Neural crest cell (in vitro differentiated cells): ENCODE measurements at regions not wholly inside any gene's neighbourhood (a gene's known extent, or its start where the extent isn't known, plus 50 kb on each side); places are given as distances from the start of the nearest gene placed in this dataset.
A peak's percentile ranks its signal among the peaks of the same experiment; 100 is the strongest.
"Not testable (repeated sequence)": the region's sequence is repeated elsewhere in the genome, so short reads cannot be mapped to it uniquely, and the experiment has no call there.

ENCODE experiments used
- DNase-seq: peaks from one replicate; pipeline ENCODE4 v3.0.0; 2021; ENCODE audit warnings: low read depth, mixed read lengths, low spot score
- H3K27ac Mint-ChIP-seq: one replicate; pipeline ENCODE4 v1.8.0; 2021; ENCODE audit warnings: mild to moderate bottlenecking, mixed read lengths; ENCODE audit not compliant: unreplicated experiment
- H3K27me3 Mint-ChIP-seq: 2 replicates; pipeline ENCODE4 v1.8.0; 2021; ENCODE audit warnings: low read depth, mild to moderate bottlenecking, mixed read lengths
- H3K36me3 Mint-ChIP-seq: 2 replicates; pipeline ENCODE4 v1.8.0; 2021; ENCODE audit warnings: low read depth, mild to moderate bottlenecking, mixed read lengths
- H3K4me1 Mint-ChIP-seq: 2 replicates; pipeline ENCODE4 v1.8.0; 2021; ENCODE audit warnings: mixed read lengths
- H3K4me3 Mint-ChIP-seq: one replicate; pipeline ENCODE4 v1.8.0; 2021; ENCODE audit warnings: mild to moderate bottlenecking, mixed read lengths
- H3K9me3 Mint-ChIP-seq: 2 replicates; pipeline ENCODE4 v1.8.0; 2021; ENCODE audit warnings: mixed read lengths
- TF ChIP-seq, protein P1 (sequence below): fragments of 200-600 bp; sonication (generic); conservative IDR thresholded peaks from 2 replicates; pipeline ENCODE4 v1.5.0; 2021; ENCODE audit warnings: antibody characterized with exemption, mild to moderate bottlenecking

GRCh38 chrX:6961286-6962005, 186.1 kb upstream of the STS start:
- no peak overlapping the region for H3K27ac Mint-ChIP-seq

DNA sequence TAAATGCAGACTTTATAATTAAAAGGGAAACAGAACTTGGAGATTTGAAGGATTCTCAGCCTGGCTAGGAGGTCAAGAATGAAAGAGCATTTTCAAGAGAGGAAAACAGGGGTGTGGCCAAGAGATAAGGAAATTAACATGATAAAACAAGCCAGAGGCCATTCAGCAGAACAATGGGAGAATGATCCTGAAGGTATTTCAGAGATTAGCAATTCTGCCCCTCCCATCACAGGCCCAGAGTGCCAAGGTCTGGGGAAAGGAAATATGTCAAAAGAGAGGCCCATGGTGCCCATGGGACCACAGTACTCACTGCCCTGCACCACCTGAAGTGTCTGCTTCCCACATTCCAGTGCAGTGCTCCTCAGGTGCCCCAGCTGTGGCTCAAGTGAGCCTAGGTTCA, 188.5 kb upstream of the STS start:
- peaks cover 10% of the 10 kb centered on the region for H3K9me3 Mint-ChIP-seq
- TF ChIP-seq, protein P1, sequence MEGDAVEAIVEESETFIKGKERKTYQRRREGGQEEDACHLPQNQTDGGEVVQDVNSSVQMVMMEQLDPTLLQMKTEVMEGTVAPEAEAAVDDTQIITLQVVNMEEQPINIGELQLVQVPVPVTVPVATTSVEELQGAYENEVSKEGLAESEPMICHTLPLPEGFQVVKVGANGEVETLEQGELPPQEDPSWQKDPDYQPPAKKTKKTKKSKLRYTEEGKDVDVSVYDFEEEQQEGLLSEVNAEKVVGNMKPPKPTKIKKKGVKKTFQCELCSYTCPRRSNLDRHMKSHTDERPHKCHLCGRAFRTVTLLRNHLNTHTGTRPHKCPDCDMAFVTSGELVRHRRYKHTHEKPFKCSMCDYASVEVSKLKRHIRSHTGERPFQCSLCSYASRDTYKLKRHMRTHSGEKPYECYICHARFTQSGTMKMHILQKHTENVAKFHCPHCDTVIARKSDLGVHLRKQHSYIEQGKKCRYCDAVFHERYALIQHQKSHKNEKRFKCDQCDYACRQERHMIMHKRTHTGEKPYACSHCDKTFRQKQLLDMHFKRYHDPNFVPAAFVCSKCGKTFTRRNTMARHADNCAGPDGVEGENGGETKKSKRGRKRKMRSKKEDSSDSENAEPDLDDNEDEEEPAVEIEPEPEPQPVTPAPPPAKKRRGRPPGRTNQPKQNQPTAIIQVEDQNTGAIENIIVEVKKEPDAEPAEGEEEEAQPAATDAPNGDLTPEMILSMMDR = no peak
- H3K36me3 Mint-ChIP-seq = peaks cover 5% of the 10 kb centered on the region
- no peak overlapping the region for H3K4me3 Mint-ChIP-seq
- H3K27me3 Mint-ChIP-seq = no peaks in the 10 kb centered on the region
- DNase-seq = no peak
- peaks cover 4% of the 10 kb centered on the region for H3K4me1 Mint-ChIP-seq
- no peak overlapping the region for H3K27ac Mint-ChIP-seq

More at GRCh38 chrX:6961286-6962005, 186.1 kb upstream of the STS start:
- DNase-seq = no peak
- no peaks in the 10 kb centered on the region for H3K27me3 Mint-ChIP-seq
- TF ChIP-seq, protein P1 = no peak
- no peak overlapping the region for H3K4me3 Mint-ChIP-seq
- peaks cover 5% of the 10 kb centered on the region for H3K36me3 Mint-ChIP-seq
- peaks cover 10% of the 10 kb centered on the region for H3K9me3 Mint-ChIP-seq
- H3K4me1 Mint-ChIP-seq = peaks cover 4% of the 10 kb centered on the region

GRCh38 chrX:6954836-6955235, 192.7 kb upstream of the STS start:
- Mint-ChIP-seq H3K4me1 (peaks cover 4% of the 10 kb centered on the region), H3K27me3 (no peaks in the 10 kb centered on the region), H3K4me3 (no peak overlapping the region), H3K9me3 (peaks cover 11% of the 10 kb centered on the region), H3K36me3 (peaks cover 9% of the 10 kb centered on the region), H3K27ac (no peak overlapping the region)
- no peak for DNase-seq
- TF ChIP-seq, protein P1 = no peak

DNA sequence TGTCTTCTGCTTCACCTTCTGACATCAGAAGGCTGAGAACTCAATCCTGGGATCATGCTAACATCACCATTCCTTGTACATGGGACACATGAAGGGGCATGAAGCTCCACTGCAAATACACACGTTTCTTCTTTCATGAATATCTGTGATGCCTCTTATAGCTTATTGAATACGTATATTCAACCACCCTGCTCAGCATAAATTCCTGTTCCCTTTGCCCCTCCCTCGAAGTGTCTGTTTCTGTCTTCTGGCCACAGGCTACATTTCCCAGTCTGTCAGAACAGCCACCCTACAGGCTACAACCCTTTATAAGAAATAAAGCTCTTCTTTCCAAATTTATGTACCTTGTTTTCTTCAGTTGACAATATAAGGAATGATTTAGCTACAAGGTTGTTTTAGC, 201.3 kb upstream of the STS start:
- peaks cover 6% of the 10 kb centered on the region for H3K9me3 Mint-ChIP-seq
- TF ChIP-seq, protein P1 = no peak
- H3K4me3 Mint-ChIP-seq = no peak overlapping the region
- H3K4me1 Mint-ChIP-seq = no peaks in the 10 kb centered on the region
- H3K27ac Mint-ChIP-seq = no peak overlapping the region
- DNase-seq = no peak
- no peaks in the 10 kb centered on the region for H3K27me3 Mint-ChIP-seq
- peaks cover 5% of the 10 kb centered on the region for H3K36me3 Mint-ChIP-seq

DNA sequence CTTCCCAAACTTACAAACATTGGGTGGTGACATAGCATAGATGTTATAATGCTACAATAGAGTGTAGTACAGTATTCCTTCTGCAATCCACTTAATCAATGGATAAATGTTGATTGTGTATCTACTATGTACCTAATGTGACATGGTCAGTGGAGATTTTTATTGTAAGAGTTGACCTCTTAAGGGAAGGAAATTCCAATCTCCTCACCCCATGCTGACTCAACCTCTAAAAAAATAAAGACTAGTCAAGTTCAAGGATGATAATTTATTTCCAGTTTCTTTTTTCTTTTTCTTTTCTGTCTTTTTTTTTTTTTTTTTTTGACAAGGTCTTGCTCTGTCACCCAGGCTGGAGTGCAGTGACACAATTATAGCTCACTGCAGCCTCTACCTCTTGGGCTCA, 206.5 kb upstream of the STS start:
- H3K4me3 Mint-ChIP-seq = no peak overlapping the region
- TF ChIP-seq, protein P1 = no peak
- H3K4me1 Mint-ChIP-seq = no peaks in the 10 kb centered on the region
- no peaks in the 10 kb centered on the region for H3K9me3 Mint-ChIP-seq
- no peak overlapping the region for H3K27ac Mint-ChIP-seq
- H3K27me3 Mint-ChIP-seq = no peaks in the 10 kb centered on the region
- H3K36me3 Mint-ChIP-seq = no peaks in the 10 kb centered on the region
- DNase-seq = no peak

DNA sequence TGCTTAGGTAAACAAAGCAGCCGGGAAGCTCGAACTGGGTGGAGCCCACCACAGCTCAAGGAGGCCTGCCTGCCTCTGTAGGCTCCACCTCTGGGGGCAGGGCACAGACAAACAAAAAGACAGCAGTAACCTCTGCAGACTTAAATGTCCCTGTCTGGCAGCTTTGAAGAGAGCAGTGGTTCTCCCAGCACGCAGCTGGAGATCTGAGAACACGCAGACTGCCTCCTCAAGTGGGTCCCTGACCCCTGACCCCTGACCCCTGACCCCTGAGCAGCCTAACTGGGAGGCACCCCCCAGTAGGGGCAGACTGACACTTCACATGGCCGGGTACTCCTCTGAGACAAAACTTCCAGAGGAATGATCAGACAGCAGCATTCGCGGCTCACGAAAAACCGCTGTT, 214.6 kb upstream of the STS start:
- not testable (repeated sequence) for H3K9me3 Mint-ChIP-seq, H3K4me3 Mint-ChIP-seq, DNase-seq, H3K27me3 Mint-ChIP-seq, H3K36me3 Mint-ChIP-seq
- peaks cover 22% of the 10 kb centered on the region for H3K4me1 Mint-ChIP-seq
- H3K27ac Mint-ChIP-seq = peak overlapping the region; percentile 27
